H9 (cell line): ENCODE measurements at regions not wholly inside any gene's neighbourhood (a gene's known extent, or its start where the extent isn't known, plus 50 kb on each side); places are given as distances from the start of the nearest gene placed in this dataset.

Experiments
- DNase-seq: peaks from one replicate; pipeline ENCODE4 v3.0.0-alpha.2; 2017
- H2AFZ ChIP-seq: one replicate; pipeline ENCODE4 v1.6.1; 2013; ENCODE audit warnings: mild to moderate bottlenecking, low read length, control low read depth, moderate library complexity
- H2AK5ac ChIP-seq: 2 replicates; pipeline ENCODE4 v1.6.1; 2013; ENCODE audit warnings: low read length, control low read depth, mixed read lengths; ENCODE audit not compliant: insufficient read length
- H2BK120ac ChIP-seq: one replicate; pipeline ENCODE4 v1.6.1; 2013; ENCODE audit warnings: low read depth, mild to moderate bottlenecking, low read length, control low read depth, inconsistent platforms; ENCODE audit not compliant: poor library complexity, severe bottlenecking
- H2BK12ac ChIP-seq: 2 replicates; pipeline ENCODE4 v1.6.1; 2013; ENCODE audit warnings: low read length, control low read depth, mixed read lengths, low read depth; ENCODE audit not compliant: insufficient read length
- H2BK15ac ChIP-seq: 2 replicates; pipeline ENCODE4 v1.6.1; 2013; ENCODE audit warnings: low read depth, low read length, control low read depth
- H2BK20ac ChIP-seq: one replicate; pipeline ENCODE4 v1.6.1; 2013; ENCODE audit warnings: low read depth, mild to moderate bottlenecking, low read length, control low read depth, inconsistent platforms; ENCODE audit not compliant: poor library complexity, severe bottlenecking
- H2BK5ac ChIP-seq: 2 replicates; pipeline ENCODE4 v1.6.1; 2013; ENCODE audit warnings: low read length, control low read depth, mixed read lengths; ENCODE audit not compliant: insufficient read length
- H3K14ac ChIP-seq: 2 replicates; pipeline ENCODE4 v1.6.1; 2013; ENCODE audit warnings: low read length, control low read depth; ENCODE audit not compliant: insufficient read depth
- H3K18ac ChIP-seq: 2 replicates; pipeline ENCODE4 v1.6.1; 2013; ENCODE audit warnings: low read depth, mild to moderate bottlenecking, mixed read lengths, low read length, control low read depth; ENCODE audit not compliant: insufficient read length
- H3K23ac ChIP-seq: 2 replicates; pipeline ENCODE4 v1.6.1; 2013; ENCODE audit warnings: low read length, control low read depth, mixed read lengths, low read depth; ENCODE audit not compliant: insufficient read length
- H3K23me2 ChIP-seq: 2 replicates; pipeline ENCODE4 v1.6.1; 2013; ENCODE audit warnings: low read depth, mild to moderate bottlenecking, mixed read lengths, low read length, control low read depth; ENCODE audit not compliant: insufficient read length, poor library complexity, severe bottlenecking
- H3K27ac ChIP-seq: 2 replicates; pipeline ENCODE4 v1.5.1; 2013; ENCODE audit warnings: low read length, control low read depth, mixed read lengths, low read depth; ENCODE audit not compliant: insufficient read length
- H3K27me3 ChIP-seq: 2 replicates; pipeline ENCODE4 v1.6.1; 2013; ENCODE audit warnings: low read length, control low read depth, inconsistent platforms; ENCODE audit not compliant: insufficient read depth
- H3K4ac ChIP-seq: 2 replicates; pipeline ENCODE4 v1.6.1; 2013; ENCODE audit warnings: low read depth, mild to moderate bottlenecking, control low read depth, inconsistent platforms, low read length, moderate library complexity
- H3K4me1 ChIP-seq: 2 replicates; pipeline ENCODE4 v1.6.1; 2013; ENCODE audit warnings: low read length, control low read depth, inconsistent platforms; ENCODE audit not compliant: insufficient read depth
- H3K4me2 ChIP-seq: 2 replicates; pipeline ENCODE4 v1.6.1; 2013; ENCODE audit warnings: low read length, control low read depth, mixed read lengths; ENCODE audit not compliant: insufficient read length, insufficient read depth
- H3K56ac ChIP-seq: 2 replicates; pipeline ENCODE4 v1.6.1; 2013; ENCODE audit warnings: low read depth, mild to moderate bottlenecking, mixed read lengths, low read length, control low read depth; ENCODE audit not compliant: insufficient read length
- H3K79me1 ChIP-seq: 2 replicates; pipeline ENCODE4 v1.6.1; 2013; ENCODE audit warnings: low read depth, mild to moderate bottlenecking, moderate library complexity, low read length, control low read depth, inconsistent platforms; ENCODE audit not compliant: insufficient read depth, poor library complexity, severe bottlenecking
- H3K79me2 ChIP-seq: 2 replicates; pipeline ENCODE4 v1.6.1; 2013; ENCODE audit warnings: low read length, control low read depth, inconsistent platforms; ENCODE audit not compliant: insufficient read depth
- H3K9ac ChIP-seq: 2 replicates; pipeline ENCODE4 v1.6.1; 2013; ENCODE audit warnings: low read length, control low read depth, mixed read lengths; ENCODE audit not compliant: insufficient read length; ENCODE audit errors: extremely low read depth
- H3K9me3 ChIP-seq: one replicate; pipeline ENCODE4 v1.6.1; 2013; ENCODE audit warnings: low read depth, low read length, inconsistent platforms; ENCODE audit not compliant: control insufficient read depth
- H3T11ph ChIP-seq: one replicate; pipeline ENCODE4 v1.6.1; 2013; ENCODE audit warnings: mild to moderate bottlenecking, low read length, control low read depth, inconsistent platforms
- H4K20me1 ChIP-seq: one replicate; pipeline ENCODE4 v1.6.1; 2013; ENCODE audit not compliant: control insufficient read depth, insufficient read length, insufficient read depth
- H4K5ac ChIP-seq: 2 replicates; pipeline ENCODE4 v1.6.1; 2013; ENCODE audit warnings: low read depth, mild to moderate bottlenecking, mixed read lengths, low read length, control low read depth; ENCODE audit not compliant: insufficient read length
- H4K8ac ChIP-seq: replicated peaks from 2 replicates; pipeline ENCODE4 v1.6.1; 2013; ENCODE audit warnings: low read length, control low read depth, mixed read lengths, low read depth; ENCODE audit not compliant: insufficient read length
- H4K91ac ChIP-seq: 2 replicates; pipeline ENCODE4 v1.6.1; 2013; ENCODE audit warnings: low read depth, mild to moderate bottlenecking, moderate library complexity, mixed read lengths, low read length, control low read depth; ENCODE audit not compliant: insufficient read length
- H3K27ac Mint-ChIP-seq, 3 experiments: 2 replicates in 2 of 3; 3 replicates in 1 of 3; pipeline ENCODE4 v1.8.0; 2020 to 2021; ENCODE audit warnings: mixed read lengths in 3 of 3, mild to moderate bottlenecking in 1 of 3, moderate library complexity in 1 of 3
- H3K27me3 Mint-ChIP-seq: 2 replicates; pipeline ENCODE4 v1.8.0; 2021; ENCODE audit warnings: low read depth, mild to moderate bottlenecking, moderate library complexity, mixed read lengths
- H3K36me3 Mint-ChIP-seq, 3 experiments: 2 replicates in 2 of 3; 3 replicates in 1 of 3; pipeline ENCODE4 v1.8.0; 2020 to 2021; ENCODE audit warnings: low read depth in 3 of 3, mixed read lengths in 3 of 3; ENCODE audit not compliant: insufficient read depth in 1 of 3
- H3K4me1 Mint-ChIP-seq, 2 experiments: 2 replicates each; pipeline ENCODE4 v1.8.0; 2020; ENCODE audit warnings: mixed read lengths in 2 of 2
- H3K4me3 Mint-ChIP-seq, 2 experiments: 2 replicates in 1 of 2; 3 replicates in 1 of 2; pipeline ENCODE4 v1.8.0; 2020 to 2021; ENCODE audit warnings: mild to moderate bottlenecking in 2 of 2, mixed read lengths in 2 of 2, moderate library complexity in 1 of 2
- H3K9me3 Mint-ChIP-seq, 2 experiments: 2 replicates in 1 of 2; 3 replicates in 1 of 2; pipeline ENCODE4 v1.8.0; 2020; ENCODE audit warnings: mild to moderate bottlenecking in 2 of 2, mixed read lengths in 2 of 2, moderate library complexity in 1 of 2
- WGBS: extraction: QIAGEN DNeasy Blood & Tissue Kit; methylation state at CpG from one replicate; pipeline ENCODE4 v1.1.7; 2013; ENCODE audit warnings: missing lambda C conversion rate, low lambda C conversion rate, mixed read lengths; ENCODE audit not compliant: insufficient read length; ENCODE audit errors: extremely low coverage; 5-methylcytosine and 5-hydroxymethylcytosine counted together
- TF ChIP-seq, protein P1 (sequence below): fragments of 200-600 bp; sonication (generic); conservative IDR thresholded peaks from 3 replicates; pipeline ENCODE4 v1.8.0; 2021; ENCODE audit warnings: antibody characterized with exemption, mild to moderate bottlenecking

DNA sequence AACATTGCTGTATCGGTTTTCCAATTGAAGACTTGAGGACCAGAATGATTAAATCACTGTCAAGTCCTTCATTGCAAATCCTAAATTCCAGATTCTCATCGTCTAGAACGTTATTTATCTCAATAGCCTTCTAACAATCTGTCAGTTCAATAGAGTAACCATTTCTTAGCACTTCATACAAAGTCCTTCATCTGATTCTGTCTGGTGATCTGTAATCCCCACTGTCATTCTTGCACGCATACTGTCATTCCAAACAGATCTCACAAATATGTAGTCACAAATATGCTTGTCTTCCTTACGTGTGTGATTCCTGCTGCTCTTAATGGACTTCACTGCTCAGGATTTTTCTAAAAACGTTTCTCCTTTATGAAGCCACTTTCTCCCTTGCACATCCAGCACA lies 1197.5 kb downstream of the EFNB2 start:
- WGBS, result no CpG with 5 or more reads among the region's 6 CpGs
- Mint-ChIP-seq H3K4me1 (peaks cover 3 to 7% of the 10 kb centered on the region in 2 experiments; a peak in 3 of 4 replicates), H3K4me3 (no peak overlapping the region), H3K27ac (no peak overlapping the region), H3K36me3 (no peaks in the 10 kb centered on the region), H3K27me3 (no peaks in the 10 kb centered on the region), H3K9me3 (no peaks in the 10 kb centered on the region)
- no peak overlapping the region for H3T11ph ChIP-seq
- H2BK120ac ChIP-seq, result no peak overlapping the region
- H2AK5ac ChIP-seq, result no peak overlapping the region
- H3K27me3 ChIP-seq, result no peaks in the 10 kb centered on the region
- no peak overlapping the region for H2AFZ ChIP-seq
- H3K4me1 ChIP-seq, result peaks cover 2% of the 10 kb centered on the region; the same call in 1 of the 2 replicates
- no peak overlapping the region for H3K56ac ChIP-seq
- no peak overlapping the region for H3K4ac ChIP-seq
- H4K91ac ChIP-seq, result no peak overlapping the region
- no peaks in the 10 kb centered on the region for H4K20me1 ChIP-seq
- no peak for DNase-seq
- H3K9me3 ChIP-seq, result no peaks in the 10 kb centered on the region
- no peak overlapping the region for H3K14ac ChIP-seq
- H3K9ac ChIP-seq, result no peak overlapping the region
- H3K79me2 ChIP-seq, result no peaks in the 10 kb centered on the region
- no peak overlapping the region for H2BK12ac ChIP-seq
- H2BK20ac ChIP-seq, result no peak overlapping the region
- no peaks in the 10 kb centered on the region for H3K79me1 ChIP-seq
- H4K5ac ChIP-seq, result no peak overlapping the region
- no peak overlapping the region for H2BK5ac ChIP-seq
- H3K27ac ChIP-seq, result no peak overlapping the region
- H2BK15ac ChIP-seq, result no peak overlapping the region
- TF ChIP-seq, protein P1, sequence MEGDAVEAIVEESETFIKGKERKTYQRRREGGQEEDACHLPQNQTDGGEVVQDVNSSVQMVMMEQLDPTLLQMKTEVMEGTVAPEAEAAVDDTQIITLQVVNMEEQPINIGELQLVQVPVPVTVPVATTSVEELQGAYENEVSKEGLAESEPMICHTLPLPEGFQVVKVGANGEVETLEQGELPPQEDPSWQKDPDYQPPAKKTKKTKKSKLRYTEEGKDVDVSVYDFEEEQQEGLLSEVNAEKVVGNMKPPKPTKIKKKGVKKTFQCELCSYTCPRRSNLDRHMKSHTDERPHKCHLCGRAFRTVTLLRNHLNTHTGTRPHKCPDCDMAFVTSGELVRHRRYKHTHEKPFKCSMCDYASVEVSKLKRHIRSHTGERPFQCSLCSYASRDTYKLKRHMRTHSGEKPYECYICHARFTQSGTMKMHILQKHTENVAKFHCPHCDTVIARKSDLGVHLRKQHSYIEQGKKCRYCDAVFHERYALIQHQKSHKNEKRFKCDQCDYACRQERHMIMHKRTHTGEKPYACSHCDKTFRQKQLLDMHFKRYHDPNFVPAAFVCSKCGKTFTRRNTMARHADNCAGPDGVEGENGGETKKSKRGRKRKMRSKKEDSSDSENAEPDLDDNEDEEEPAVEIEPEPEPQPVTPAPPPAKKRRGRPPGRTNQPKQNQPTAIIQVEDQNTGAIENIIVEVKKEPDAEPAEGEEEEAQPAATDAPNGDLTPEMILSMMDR, result no peak
- H4K8ac ChIP-seq, result no peak overlapping the region
- no peak overlapping the region for H3K18ac ChIP-seq
- no peak overlapping the region for H3K4me2 ChIP-seq
- no peak overlapping the region for H3K23ac ChIP-seq
- no peaks in the 10 kb centered on the region for H3K23me2 ChIP-seq
